Stomach (tissue), 4 donors: ENCODE measurements at regions not wholly inside any gene's neighbourhood (a gene's known extent, or its start where the extent isn't known, plus 50 kb on each side); places are given as distances from the start of the nearest gene placed in this dataset.

Source experiments
- CTCF ChIP-seq, 7 experiments: fragments of 450-650 bp in 4 of 7; fragments of 200-600 bp in 3 of 7; sonication (generic) in 3 of 7; IDR thresholded peaks; one replicate each; pipeline ENCODE4 v1.5.1; 2016 to 2019; ENCODE audit warnings: antibody characterized with exemption in 7 of 7, control low read depth in 2 of 7, mild to moderate bottlenecking in 1 of 7
- POLR2A ChIP-seq, 4 donors: fragments of 450-650 bp; IDR thresholded peaks; one replicate each; pipeline ENCODE4 v1.6.1; 2016; ENCODE audit warnings: antibody characterized with exemption in 4 of 4, control low read depth in 2 of 4, mild to moderate bottlenecking in 1 of 4, moderate library complexity in 1 of 4
- POLR2AphosphoS5 ChIP-seq, 3 donors: sonication (generic); formaldehyde crosslinking; IDR thresholded peaks; one replicate each; pipeline ENCODE4 v1.6.1; 2016; ENCODE audit warnings: antibody characterized with exemption in 3 of 3

- TF ChIP-seq POLR2AphosphoS5 (IDR thresholded peaks at IDR 0.05) (no peak), CTCF (IDR thresholded peaks at IDR 0.05) (no peak), POLR2A (IDR thresholded peaks at IDR 0.05) (no peak)
These were observed 109.2 kb downstream of the PDGFA start for GRCh38 chr7:410395-410910.
